ENCODE measurements at regions not wholly inside any gene's neighbourhood (a gene's known extent, or its start where the extent isn't known, plus 50 kb on each side); places are given as distances from the start of the nearest gene placed in this dataset.
"Not testable (repeated sequence)": the region's sequence is repeated elsewhere in the genome, so short reads cannot be mapped to it uniquely, and the experiment has no call there.

DNA sequence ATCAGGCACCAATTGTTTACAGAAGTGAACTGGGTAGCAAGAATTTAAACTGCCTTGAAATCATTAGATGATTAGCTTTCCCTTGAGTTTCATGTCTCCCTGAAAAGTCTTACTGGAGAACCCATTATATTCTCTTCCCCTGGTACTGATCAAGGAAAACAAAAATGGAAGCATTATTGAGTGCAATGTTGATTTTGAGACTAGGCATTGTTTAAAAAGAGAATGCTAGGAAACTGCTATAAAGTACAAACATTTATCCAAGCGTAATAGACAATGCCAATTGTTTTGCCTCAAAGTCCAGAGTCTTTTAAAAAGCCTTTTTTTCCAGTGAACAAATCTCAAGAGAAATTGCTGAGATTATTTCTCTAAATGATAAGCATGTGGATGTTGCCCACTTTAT lies 197.0 kb downstream of the CCER1 start:
- Mint-ChIP-seq H3K27ac (no peak overlapping the region), H3K36me3 (no peaks in the 10 kb centered on the region), H3K9me3 (no peaks in the 10 kb centered on the region), H3K27me3 (no peaks in the 10 kb centered on the region), H3K4me1 (ENCODE audit: low read depth) (no peaks in the 10 kb centered on the region), H3K4me3 (no peak overlapping the region)
- ChIA-PET POLR2A (no interaction called here), CTCF (no interaction called here)
- intact Hi-C loops (cut with micrococcal nuclease): no loop called here
- no peak for DNase-seq

- H3K4me3 Mint-ChIP-seq: no peak overlapping the region
- H3K9me3 Mint-ChIP-seq: peaks cover 3% of the 10 kb centered on the region
- H3K4me1 Mint-ChIP-seq (ENCODE audit: low read depth): no peaks in the 10 kb centered on the region
- H3K27me3 Mint-ChIP-seq: no peaks in the 10 kb centered on the region
- CTCF ChIA-PET: no interaction called here
- intact Hi-C loops (cut with micrococcal nuclease): no loop called here
- DNase-seq: no peak
- H3K27ac Mint-ChIP-seq: no peak overlapping the region
- H3K36me3 Mint-ChIP-seq: no peaks in the 10 kb centered on the region
- POLR2A ChIA-PET: no interaction called here
These were observed 209.8 kb downstream of the CCER1 start for GRCh38 chr12:90745211-90745610.

DNA sequence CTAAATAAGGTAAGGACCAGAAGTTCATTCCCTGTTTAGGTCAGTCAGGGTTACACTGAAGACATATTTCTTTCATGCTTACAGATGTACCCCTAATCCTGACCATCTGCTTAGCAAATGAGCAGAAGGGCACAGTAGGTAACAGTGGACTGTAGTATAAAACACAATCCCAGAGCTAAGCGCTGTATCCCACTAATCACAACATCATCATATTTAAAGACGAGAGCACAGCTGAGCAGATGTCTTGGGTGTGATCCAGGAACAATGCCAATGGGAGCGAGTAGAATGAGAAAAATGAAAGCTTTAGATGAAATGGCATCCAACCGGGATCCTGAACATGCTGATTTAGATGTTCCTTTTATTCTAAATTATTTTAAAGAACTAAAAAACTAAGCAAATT lies 213.4 kb downstream of the CCER1 start:
- Mint-ChIP-seq H3K4me1 (ENCODE audit: low read depth) (no peaks in the 10 kb centered on the region), H3K27me3 (no peaks in the 10 kb centered on the region)
- CTCF ChIA-PET: no interaction called here

GRCh38 chr12:90729736-90730135 lies 225.2 kb downstream of the CCER1 start:
- POLR2A ChIA-PET: no interaction called here
- Mint-ChIP-seq H3K36me3 (no peaks in the 10 kb centered on the region), H3K4me1 (ENCODE audit: low read depth) (no peaks in the 10 kb centered on the region), H3K9me3 (no peaks in the 10 kb centered on the region), H3K4me3 (no peak overlapping the region), H3K27ac (no peak overlapping the region), H3K27me3 (peaks cover 2% of the 10 kb centered on the region)
- intact Hi-C loops (cut with micrococcal nuclease): no loop called here
- DNase-seq: no peak
- CTCF ChIA-PET: no interaction called here

More for the DNA sequence above, 213.4 kb downstream of the CCER1 start:
- no peak overlapping the region for H3K4me3 Mint-ChIP-seq
- H3K36me3 Mint-ChIP-seq: no peaks in the 10 kb centered on the region
- H3K9me3 Mint-ChIP-seq: no peaks in the 10 kb centered on the region
- DNase-seq: no peak
- H3K27ac Mint-ChIP-seq: no peak overlapping the region
- POLR2A ChIA-PET: no interaction called here
- intact Hi-C loops (cut with micrococcal nuclease): no loop called here

DNA sequence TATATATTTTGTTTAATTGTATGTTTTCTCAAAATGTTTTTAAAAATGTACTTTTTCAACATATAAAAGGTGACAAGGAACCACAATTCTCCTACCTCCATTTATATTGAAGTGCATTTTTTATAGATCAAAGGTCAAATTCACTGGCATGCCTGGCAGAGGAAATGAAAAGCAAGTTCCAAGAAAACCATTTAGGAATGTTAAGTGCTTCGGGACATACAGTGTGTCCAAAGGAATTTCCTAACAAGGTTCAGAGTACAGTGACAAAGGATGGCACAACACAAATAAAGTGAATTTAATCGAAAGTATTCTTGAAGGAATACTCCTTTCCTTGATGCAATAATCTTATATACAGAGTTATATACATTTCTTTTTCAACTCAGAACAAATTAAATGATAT lies 242.3 kb downstream of the CCER1 start:
- intact Hi-C loops (cut with micrococcal nuclease): no loop called here
- no peaks in the 10 kb centered on the region for H3K9me3 Mint-ChIP-seq
- H3K4me1 Mint-ChIP-seq (ENCODE audit: low read depth): no peaks in the 10 kb centered on the region
- H3K27ac Mint-ChIP-seq: no peak overlapping the region
- no peaks in the 10 kb centered on the region for H3K27me3 Mint-ChIP-seq
- CTCF ChIA-PET: no interaction called here
- DNase-seq: no peak
- POLR2A ChIA-PET: no interaction called here
- H3K4me3 Mint-ChIP-seq: no peak overlapping the region
- H3K36me3 Mint-ChIP-seq: no peaks in the 10 kb centered on the region

DNA sequence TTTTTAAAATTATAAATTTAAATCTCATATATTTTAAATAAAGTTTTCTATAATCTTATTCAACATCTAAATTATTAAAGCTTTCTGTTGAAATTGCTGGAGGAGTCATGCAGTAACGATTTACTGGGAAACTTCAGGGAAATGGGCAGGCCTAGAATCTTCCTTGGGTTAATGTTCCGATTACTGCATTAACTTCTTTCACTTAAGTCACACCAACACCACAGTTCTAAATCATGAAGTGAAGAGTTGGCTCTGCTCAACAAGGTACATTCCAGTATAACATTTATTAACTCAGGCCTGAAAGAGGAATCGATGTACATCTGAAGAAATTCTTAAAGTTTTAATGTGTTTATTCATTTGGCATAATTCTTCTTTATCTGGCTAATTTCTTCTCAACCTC lies 244.3 kb downstream of the CCER1 start:
- H3K4me1 Mint-ChIP-seq (ENCODE audit: low read depth): no peaks in the 10 kb centered on the region
- intact Hi-C loops (cut with micrococcal nuclease): no loop called here
- H3K27ac Mint-ChIP-seq: no peak overlapping the region
- no peak for DNase-seq
- no peaks in the 10 kb centered on the region for H3K9me3 Mint-ChIP-seq
- ChIA-PET CTCF (no interaction called here), POLR2A (no interaction called here)
- H3K4me3 Mint-ChIP-seq: no peak overlapping the region
- H3K27me3 Mint-ChIP-seq: no peaks in the 10 kb centered on the region
- H3K36me3 Mint-ChIP-seq: no peaks in the 10 kb centered on the region

GRCh38 chr12:90706036-90706435 lies 248.9 kb downstream of the CCER1 start:
- no peak for DNase-seq
- intact Hi-C loops (cut with micrococcal nuclease): no loop called here
- ChIA-PET POLR2A (no interaction called here), CTCF (no interaction called here)
- no peak overlapping the region for H3K27ac Mint-ChIP-seq
- H3K27me3 Mint-ChIP-seq: no peaks in the 10 kb centered on the region
- H3K4me1 Mint-ChIP-seq (ENCODE audit: low read depth): no peaks in the 10 kb centered on the region
- H3K9me3 Mint-ChIP-seq: no peaks in the 10 kb centered on the region
- H3K36me3 Mint-ChIP-seq: no peaks in the 10 kb centered on the region
- H3K4me3 Mint-ChIP-seq: no peak overlapping the region

- Mint-ChIP-seq H3K36me3 (no peaks in the 10 kb centered on the region), H3K27ac (no peak overlapping the region), H3K4me1 (ENCODE audit: low read depth) (no peaks in the 10 kb centered on the region), H3K9me3 (no peaks in the 10 kb centered on the region), H3K27me3 (no peaks in the 10 kb centered on the region), H3K4me3 (no peak overlapping the region)
- ChIA-PET POLR2A (no interaction called here), CTCF (no interaction called here)
- intact Hi-C loops (cut with micrococcal nuclease): no loop called here
- no peak for DNase-seq
These were observed 259.6 kb downstream of the CCER1 start for GRCh38 chr12:90695415-90695814.

- no peak for DNase-seq
- intact Hi-C loops (cut with micrococcal nuclease): no loop called here
- H3K4me1 Mint-ChIP-seq (ENCODE audit: low read depth): no peaks in the 10 kb centered on the region
- H3K36me3 Mint-ChIP-seq: no peaks in the 10 kb centered on the region
- CTCF ChIA-PET: no interaction called here
- H3K27me3 Mint-ChIP-seq: no peaks in the 10 kb centered on the region
- no peak overlapping the region for H3K27ac Mint-ChIP-seq
- no peak overlapping the region for H3K4me3 Mint-ChIP-seq
- POLR2A ChIA-PET: no interaction called here
- peaks cover 4% of the 10 kb centered on the region for H3K9me3 Mint-ChIP-seq
These were observed 264.9 kb downstream of the CCER1 start for GRCh38 chr12:90690120-90690519.

DNA sequence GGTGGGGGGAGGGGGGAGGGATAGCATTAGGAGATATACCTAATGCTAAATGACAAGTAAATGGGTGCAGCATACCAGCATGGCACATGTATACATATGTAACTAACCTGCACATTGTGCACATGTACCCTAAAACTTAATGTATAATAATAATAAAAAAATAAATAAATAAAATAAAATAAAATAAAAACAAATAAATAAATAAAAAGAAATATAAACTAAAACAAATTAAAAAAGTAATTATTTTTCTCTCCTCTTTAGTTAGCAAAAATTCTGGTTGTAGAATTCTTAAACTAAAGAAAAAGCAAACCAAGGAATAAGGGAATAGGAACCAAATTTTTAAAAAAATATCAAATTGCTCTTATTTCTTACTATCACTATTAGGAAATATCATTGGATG lies 267.3 kb downstream of the CCER1 start:
- H3K4me1 Mint-ChIP-seq (ENCODE audit: low read depth); H3K27ac Mint-ChIP-seq; intact Hi-C loops (cut with micrococcal nuclease); DNase-seq; POLR2A ChIA-PET; H3K9me3 Mint-ChIP-seq; H3K36me3 Mint-ChIP-seq; CTCF ChIA-PET; H3K27me3 Mint-ChIP-seq; H3K4me3 Mint-ChIP-seq: not testable (repeated sequence)

DNA sequence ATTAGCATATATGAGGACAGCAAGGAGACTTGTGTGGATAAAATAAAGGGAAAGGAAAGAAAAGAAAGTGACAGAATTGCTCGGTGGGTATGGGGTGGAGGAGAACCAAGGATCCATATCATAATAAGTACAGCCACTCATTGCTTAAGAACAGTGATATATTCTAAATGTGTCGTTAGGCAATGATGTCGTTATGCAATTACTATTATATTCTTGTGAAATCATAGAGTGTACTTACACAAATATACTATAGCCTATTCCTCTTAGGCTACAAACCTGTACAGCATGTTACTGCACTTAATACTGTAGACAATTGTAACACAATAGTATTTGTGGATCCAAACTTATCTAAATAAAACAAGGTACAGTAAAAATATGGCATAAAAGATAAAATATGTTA lies 271.1 kb downstream of the CCER1 start:
- H3K27ac Mint-ChIP-seq: no peak overlapping the region
- H3K4me1 Mint-ChIP-seq (ENCODE audit: low read depth): no peaks in the 10 kb centered on the region
- ChIA-PET CTCF (no interaction called here), POLR2A (no interaction called here)
- no peaks in the 10 kb centered on the region for H3K36me3 Mint-ChIP-seq
- no peak overlapping the region for H3K4me3 Mint-ChIP-seq
- H3K9me3 Mint-ChIP-seq: peaks cover 4% of the 10 kb centered on the region
- intact Hi-C loops (cut with micrococcal nuclease): no loop called here
- no peak for DNase-seq
- H3K27me3 Mint-ChIP-seq: no peaks in the 10 kb centered on the region

DNA sequence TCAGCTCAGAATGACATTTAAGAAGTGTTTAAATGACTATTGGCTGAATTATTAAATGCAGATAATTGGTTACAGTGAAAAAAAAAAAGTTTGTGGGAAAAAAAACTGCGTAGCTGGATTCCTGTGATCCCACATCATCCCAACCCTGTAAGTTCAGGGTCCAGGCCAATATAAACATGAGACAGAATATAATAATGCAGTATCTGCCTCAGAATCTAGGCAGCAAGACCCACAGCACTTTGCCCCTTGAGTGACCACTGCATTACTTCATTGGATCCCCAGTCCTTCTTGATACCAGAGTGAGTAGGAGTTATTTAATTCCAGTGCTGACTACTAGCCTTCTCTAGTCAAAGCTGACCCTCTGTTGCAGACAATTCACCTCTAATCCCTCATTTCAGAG lies 272.6 kb downstream of the CCER1 start:
- Mint-ChIP-seq H3K4me3 (no peak overlapping the region), H3K27ac (no peak overlapping the region), H3K27me3 (no peaks in the 10 kb centered on the region), H3K36me3 (no peaks in the 10 kb centered on the region), H3K9me3 (peaks cover 4% of the 10 kb centered on the region), H3K4me1 (ENCODE audit: low read depth) (no peaks in the 10 kb centered on the region)
- POLR2A ChIA-PET: interaction anchor here (0.6 kb wide), 1 partner anchor 1609 kb away, joined by 3 read pairs; no protein-coding TSS in a partner anchor
- CTCF ChIA-PET: no interaction called here
- DNase-seq: no peak
- intact Hi-C loops (cut with micrococcal nuclease): no loop called here

GRCh38 chr12:90679674-90680073 lies 275.3 kb downstream of the CCER1 start:
- no peak overlapping the region for H3K4me3 Mint-ChIP-seq
- H3K27me3 Mint-ChIP-seq: no peaks in the 10 kb centered on the region
- CTCF ChIA-PET: interaction anchor here (0.6 kb wide), 1 partner anchor 273 kb away, joined by 3 read pairs; no protein-coding TSS in a partner anchor
- H3K4me1 Mint-ChIP-seq (ENCODE audit: low read depth): no peaks in the 10 kb centered on the region
- H3K36me3 Mint-ChIP-seq: no peaks in the 10 kb centered on the region
- intact Hi-C loops (cut with micrococcal nuclease): no loop called here
- H3K27ac Mint-ChIP-seq: no peak overlapping the region
- DNase-seq: no peak
- no peaks in the 10 kb centered on the region for H3K9me3 Mint-ChIP-seq
- POLR2A ChIA-PET: no interaction called here

GRCh38 chr12:90677552-90677951 lies 277.4 kb downstream of the CCER1 start:
- no peaks in the 10 kb centered on the region for H3K27me3 Mint-ChIP-seq
- no peaks in the 10 kb centered on the region for H3K4me1 Mint-ChIP-seq (ENCODE audit: low read depth)
- CTCF ChIA-PET: no interaction called here
- POLR2A ChIA-PET: no interaction called here
- no peaks in the 10 kb centered on the region for H3K36me3 Mint-ChIP-seq
- H3K9me3 Mint-ChIP-seq: no peaks in the 10 kb centered on the region
- intact Hi-C loops (cut with micrococcal nuclease): no loop called here
- DNase-seq: no peak
- no peak overlapping the region for H3K27ac Mint-ChIP-seq
- H3K4me3 Mint-ChIP-seq: no peak overlapping the region

Data from activated CD4-positive, alpha-beta memory T cell treated with anti-CD3 and anti-CD28 coated beads for 36 hours (primary cell).